ENCODE measurements at regions not wholly inside any gene's neighbourhood (a gene's known extent, or its start where the extent isn't known, plus 50 kb on each side); places are given as distances from the start of the nearest gene placed in this dataset.

DNA sequence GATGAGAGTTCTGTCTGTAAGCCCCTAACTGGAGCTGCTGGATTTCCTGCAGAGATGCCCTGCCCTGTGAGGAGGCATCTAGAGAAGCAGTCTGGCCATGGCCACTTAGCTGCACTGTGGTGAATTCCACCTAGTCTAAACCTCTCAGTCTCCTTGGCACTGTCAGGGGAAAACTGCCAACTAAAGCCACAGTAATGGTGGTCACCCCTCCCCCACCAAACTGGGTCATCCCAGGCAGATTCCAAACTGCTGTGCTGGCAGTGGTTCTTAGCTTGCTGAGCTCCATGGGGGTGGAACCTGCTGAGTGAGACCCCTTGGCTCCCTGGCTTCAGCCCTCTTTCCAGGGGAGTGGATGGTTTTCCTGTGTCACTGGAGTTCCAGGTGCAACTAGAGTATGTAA lies 740.6 kb downstream of the RWDD3 start:
- TF ChIP-seq, protein P1, sequence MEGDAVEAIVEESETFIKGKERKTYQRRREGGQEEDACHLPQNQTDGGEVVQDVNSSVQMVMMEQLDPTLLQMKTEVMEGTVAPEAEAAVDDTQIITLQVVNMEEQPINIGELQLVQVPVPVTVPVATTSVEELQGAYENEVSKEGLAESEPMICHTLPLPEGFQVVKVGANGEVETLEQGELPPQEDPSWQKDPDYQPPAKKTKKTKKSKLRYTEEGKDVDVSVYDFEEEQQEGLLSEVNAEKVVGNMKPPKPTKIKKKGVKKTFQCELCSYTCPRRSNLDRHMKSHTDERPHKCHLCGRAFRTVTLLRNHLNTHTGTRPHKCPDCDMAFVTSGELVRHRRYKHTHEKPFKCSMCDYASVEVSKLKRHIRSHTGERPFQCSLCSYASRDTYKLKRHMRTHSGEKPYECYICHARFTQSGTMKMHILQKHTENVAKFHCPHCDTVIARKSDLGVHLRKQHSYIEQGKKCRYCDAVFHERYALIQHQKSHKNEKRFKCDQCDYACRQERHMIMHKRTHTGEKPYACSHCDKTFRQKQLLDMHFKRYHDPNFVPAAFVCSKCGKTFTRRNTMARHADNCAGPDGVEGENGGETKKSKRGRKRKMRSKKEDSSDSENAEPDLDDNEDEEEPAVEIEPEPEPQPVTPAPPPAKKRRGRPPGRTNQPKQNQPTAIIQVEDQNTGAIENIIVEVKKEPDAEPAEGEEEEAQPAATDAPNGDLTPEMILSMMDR (IDR thresholded peaks at IDR 0.05; ENCODE audit: low read depth, low read length): no peak
- TF ChIP-seq EZH2phosphoT487 (IDR thresholded peaks at IDR 0.05; ENCODE audit: low read depth): no peak
